BJ (cell line): ENCODE measurements at regions not wholly inside any gene's neighbourhood (a gene's known extent, or its start where the extent isn't known, plus 50 kb on each side); places are given as distances from the start of the nearest gene placed in this dataset.

Experiments used
- CTCF ChIA-PET: fragments of 350-600 bp; formaldehyde crosslinking; extraction: SDS; loops from one replicate; lab custom pipeline; 2021; ENCODE audit warnings: antibody characterized with exemption, inconsistent platforms; lab: Yijun Ruan, JAX
- POLR2A ChIA-PET: fragments of 300-600 bp; sonication (Branson Sonifier 250); formaldehyde crosslinking; extraction: SDS; loops from one replicate; lab custom pipeline; 2021; ENCODE audit warnings: antibody characterized with exemption; lab: Charles Lee
- DNase-seq: peaks from one replicate; pipeline ENCODE4 v3.0.0-alpha.2; 2011; ENCODE audit warnings: low read depth
- H3K27me3 ChIP-seq: 2 replicates; pipeline ENCODE4 v1.6.0; 2011; ENCODE audit warnings: low read length; ENCODE audit not compliant: control insufficient read depth, insufficient read depth
- H3K36me3 ChIP-seq: 2 replicates; pipeline ENCODE4 v1.5.1; 2011; ENCODE audit warnings: low read length; ENCODE audit not compliant: control insufficient read depth, insufficient read depth
- H3K4me3 ChIP-seq: 2 replicates; pipeline ENCODE4 v1.5.1; 2011; ENCODE audit warnings: low read depth, mild to moderate bottlenecking, control low read depth, low read length
- TF ChIP-seq, protein P1 (sequence below): IDR thresholded peaks from 2 replicates; pipeline ENCODE4 v1.5.1; 2011; ENCODE audit warnings: low read depth, mild to moderate bottlenecking, control low read depth, inconsistent platforms, low read length, moderate library complexity; ENCODE audit not compliant: insufficient read depth

DNA sequence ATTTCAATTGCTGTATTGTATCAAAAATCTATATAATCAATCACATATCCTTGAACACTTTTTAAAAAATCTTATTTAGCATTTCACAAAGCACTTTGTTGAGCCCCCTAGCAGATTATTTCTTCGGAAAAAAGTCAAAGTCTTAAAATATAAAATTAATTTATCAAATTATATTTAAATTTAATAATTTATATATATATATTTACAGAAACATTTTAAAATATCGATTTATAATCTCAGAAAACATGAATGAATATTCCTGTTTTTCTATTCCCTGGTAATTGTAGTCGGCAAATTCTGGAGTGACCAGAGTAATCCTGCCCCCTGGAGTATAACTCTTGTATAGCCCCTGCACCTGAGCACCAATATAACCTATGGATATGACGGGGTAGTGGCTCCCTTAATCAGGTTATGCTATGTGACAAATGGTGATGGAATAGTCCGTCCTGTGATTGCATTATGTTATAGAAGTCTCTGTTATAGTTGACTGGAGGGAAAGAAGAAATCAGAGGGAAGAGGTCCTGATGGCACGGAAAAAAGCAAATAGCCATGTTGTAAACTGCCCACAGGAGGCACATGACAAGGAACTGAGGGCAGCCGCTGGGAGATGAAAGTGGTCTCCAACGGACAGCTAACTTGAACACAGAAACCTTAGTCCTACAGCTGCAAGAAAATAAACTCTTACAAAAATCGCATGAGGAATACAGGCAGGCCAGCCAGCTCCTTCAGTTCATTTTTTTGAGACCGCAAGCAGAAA is 1092.3 kb downstream of the ARAP2 start:
- no peak overlapping the region for H3K4me3 ChIP-seq
- CTCF ChIA-PET, result no interaction called here
- TF ChIP-seq, protein P1, sequence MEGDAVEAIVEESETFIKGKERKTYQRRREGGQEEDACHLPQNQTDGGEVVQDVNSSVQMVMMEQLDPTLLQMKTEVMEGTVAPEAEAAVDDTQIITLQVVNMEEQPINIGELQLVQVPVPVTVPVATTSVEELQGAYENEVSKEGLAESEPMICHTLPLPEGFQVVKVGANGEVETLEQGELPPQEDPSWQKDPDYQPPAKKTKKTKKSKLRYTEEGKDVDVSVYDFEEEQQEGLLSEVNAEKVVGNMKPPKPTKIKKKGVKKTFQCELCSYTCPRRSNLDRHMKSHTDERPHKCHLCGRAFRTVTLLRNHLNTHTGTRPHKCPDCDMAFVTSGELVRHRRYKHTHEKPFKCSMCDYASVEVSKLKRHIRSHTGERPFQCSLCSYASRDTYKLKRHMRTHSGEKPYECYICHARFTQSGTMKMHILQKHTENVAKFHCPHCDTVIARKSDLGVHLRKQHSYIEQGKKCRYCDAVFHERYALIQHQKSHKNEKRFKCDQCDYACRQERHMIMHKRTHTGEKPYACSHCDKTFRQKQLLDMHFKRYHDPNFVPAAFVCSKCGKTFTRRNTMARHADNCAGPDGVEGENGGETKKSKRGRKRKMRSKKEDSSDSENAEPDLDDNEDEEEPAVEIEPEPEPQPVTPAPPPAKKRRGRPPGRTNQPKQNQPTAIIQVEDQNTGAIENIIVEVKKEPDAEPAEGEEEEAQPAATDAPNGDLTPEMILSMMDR, result no peak
- no peaks in the 10 kb centered on the region for H3K36me3 ChIP-seq
- H3K27me3 ChIP-seq, result no peaks in the 10 kb centered on the region
- POLR2A ChIA-PET, result no interaction called here
- DNase-seq, result no peak

DNA sequence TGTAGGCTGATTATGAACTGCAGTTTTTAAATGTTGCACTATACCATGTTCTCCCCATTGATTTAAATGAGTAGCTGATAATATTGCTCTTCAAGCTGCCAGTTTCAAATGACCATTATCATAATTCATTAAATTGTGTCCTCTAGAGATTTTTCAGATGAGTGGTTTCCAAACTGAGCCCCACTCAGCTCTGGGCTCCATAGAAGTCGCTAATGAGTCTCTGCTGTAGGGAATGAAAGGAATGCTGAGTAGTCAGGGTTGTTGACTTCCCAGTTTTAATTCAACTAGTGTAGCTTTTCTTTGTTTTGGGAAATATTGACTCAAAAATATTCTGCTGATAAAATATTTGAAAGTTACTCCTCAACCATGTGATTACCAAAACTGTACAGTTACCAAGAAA is 1081.1 kb downstream of the ARAP2 start:
- CTCF ChIA-PET, result no interaction called here
- POLR2A ChIA-PET, result no interaction called here
- H3K27me3 ChIP-seq, result no peaks in the 10 kb centered on the region
- TF ChIP-seq, protein P1, result no peak
- no peak overlapping the region for H3K4me3 ChIP-seq
- no peak for DNase-seq
- H3K36me3 ChIP-seq, result no peaks in the 10 kb centered on the region

DNA sequence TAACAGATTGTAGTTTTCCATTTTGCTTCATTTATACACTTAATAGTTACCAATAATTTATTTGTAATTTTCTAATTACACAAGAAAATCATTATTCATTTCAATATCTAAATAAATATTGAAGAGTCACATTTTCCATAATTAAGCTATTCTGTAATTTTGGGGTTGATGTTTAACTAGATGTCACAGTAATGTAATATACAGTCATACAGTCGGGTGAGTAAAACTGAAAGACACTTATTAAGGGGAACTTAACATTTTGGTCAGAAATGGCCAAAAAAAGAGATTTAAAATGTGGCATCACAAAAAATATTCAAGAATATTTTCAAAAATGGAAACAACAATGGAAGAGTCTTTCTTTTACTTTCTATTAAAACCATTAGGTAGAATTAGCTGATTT is 1080.3 kb downstream of the ARAP2 start:
- TF ChIP-seq, protein P1, result no peak
- H3K27me3 ChIP-seq, result no peaks in the 10 kb centered on the region
- ChIA-PET CTCF (no interaction called here), POLR2A (no interaction called here)
- no peak overlapping the region for H3K4me3 ChIP-seq
- DNase-seq, result no peak
- H3K36me3 ChIP-seq, result no peaks in the 10 kb centered on the region

DNA sequence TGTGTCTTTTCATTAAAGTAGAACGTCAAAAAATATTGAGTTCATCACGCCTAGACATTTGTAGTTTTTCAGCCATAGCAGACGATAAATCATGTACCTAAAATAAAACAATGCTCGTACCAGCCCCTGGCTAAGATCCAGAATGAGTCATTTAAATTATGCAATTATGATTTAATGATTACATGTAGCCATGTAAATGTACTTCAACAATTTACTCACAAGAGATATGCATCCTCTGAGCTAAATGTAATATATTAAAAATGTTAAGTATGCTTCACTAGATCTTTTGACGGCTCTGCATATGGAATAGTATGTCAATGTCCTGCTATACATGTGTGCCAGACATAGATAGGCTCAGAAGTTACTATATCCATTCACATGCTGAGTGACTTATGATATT is 1077.8 kb downstream of the ARAP2 start:
- Histone ChIP-seq H3K36me3 (no peaks in the 10 kb centered on the region), H3K27me3 (no peaks in the 10 kb centered on the region), H3K4me3 (no peak overlapping the region)
- TF ChIP-seq, protein P1, result no peak
- no peak for DNase-seq
- ChIA-PET CTCF (no interaction called here), POLR2A (no interaction called here)

DNA sequence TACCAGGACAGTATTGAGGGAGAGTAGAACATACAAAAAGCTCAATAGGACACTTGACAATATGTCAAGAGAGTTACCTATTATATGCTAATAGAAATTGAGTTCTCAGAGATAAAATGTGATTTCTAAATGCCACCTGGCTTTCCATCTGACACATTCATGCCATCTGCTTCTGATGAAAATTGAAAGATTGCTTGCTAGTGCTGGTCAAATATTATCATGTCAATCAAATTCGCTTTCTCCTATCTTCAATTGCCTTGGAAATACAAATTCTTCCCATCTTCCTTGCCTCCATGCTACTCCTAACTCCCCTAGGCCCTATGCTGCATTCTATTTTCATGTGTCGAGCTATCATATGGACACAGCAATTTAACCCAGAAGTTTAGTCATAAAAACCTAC is 1076.9 kb downstream of the ARAP2 start:
- H3K4me3 ChIP-seq, result no peak overlapping the region
- DNase-seq, result no peak
- TF ChIP-seq, protein P1, result no peak
- ChIA-PET POLR2A (no interaction called here), CTCF (no interaction called here)
- H3K36me3 ChIP-seq, result no peaks in the 10 kb centered on the region
- H3K27me3 ChIP-seq, result no peaks in the 10 kb centered on the region
